SH-SY5Y (cell line): ENCODE measurements at regions not wholly inside any gene's neighbourhood (a gene's known extent, or its start where the extent isn't known, plus 50 kb on each side); places are given as distances from the start of the nearest gene placed in this dataset.

Experiments
- GATA2 ChIP-seq: IDR thresholded peaks from 2 replicates; pipeline ENCODE4 v1.6.1; 2011; ENCODE audit warnings: mild to moderate bottlenecking, low read depth, low read length
- GATA3 ChIP-seq: IDR thresholded peaks from 2 replicates; pipeline ENCODE4 v1.6.1; 2011; ENCODE audit warnings: low read depth, mild to moderate bottlenecking, low read length, moderate library complexity

- TF ChIP-seq GATA3: no peak
- no peak for TF ChIP-seq GATA2
These were observed 68.7 kb upstream of the PWP1 start for GRCh38 chr12:107616941-107617340.
